ENCODE measurements at regions not wholly inside any gene's neighbourhood (a gene's known extent, or its start where the extent isn't known, plus 50 kb on each side); places are given as distances from the start of the nearest gene placed in this dataset.

- TF ChIP-seq CTCF (IDR thresholded peaks at IDR 0.05) (no peak), POLR2A (IDR thresholded peaks at IDR 0.05) (no peak)
Measured at GRCh38 chr6:132898376-132898775, 84.0 kb downstream of the RPS12 start.
